RPMI7951 (cell line): ENCODE measurements at regions not wholly inside any gene's neighbourhood (a gene's known extent, or its start where the extent isn't known, plus 50 kb on each side); places are given as distances from the start of the nearest gene placed in this dataset.
"Not testable (repeated sequence)": the region's sequence is repeated elsewhere in the genome, so short reads cannot be mapped to it uniquely, and the experiment has no call there.

Experiments used
- DNase-seq: peaks from one replicate; pipeline ENCODE4 v3.0.0-alpha.2; 2012; ENCODE audit warnings: low read depth

GRCh38 chr3:1456781-1457311 lies 364.0 kb downstream of the CNTN6 start:
- DNase-seq = no peak

DNA sequence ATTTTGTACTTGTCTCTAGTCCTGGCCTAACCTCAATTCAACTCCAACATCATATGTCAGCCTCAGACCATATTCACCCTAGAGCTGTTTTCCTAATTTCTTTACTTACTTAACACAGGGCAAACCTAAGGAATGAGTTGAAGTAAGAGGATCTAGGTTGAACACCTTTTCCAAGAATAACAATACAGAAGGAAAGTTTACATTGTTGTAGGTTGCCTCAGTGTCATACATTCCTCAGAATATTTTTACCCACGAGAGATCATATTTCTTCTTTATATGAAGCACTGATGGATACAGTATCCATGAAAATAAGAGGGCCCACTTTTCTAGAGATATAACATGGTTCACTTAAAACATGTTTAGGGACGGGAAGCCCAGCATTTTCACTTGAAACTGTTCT lies 369.5 kb downstream of the CNTN6 start:
- no peak for DNase-seq

DNA sequence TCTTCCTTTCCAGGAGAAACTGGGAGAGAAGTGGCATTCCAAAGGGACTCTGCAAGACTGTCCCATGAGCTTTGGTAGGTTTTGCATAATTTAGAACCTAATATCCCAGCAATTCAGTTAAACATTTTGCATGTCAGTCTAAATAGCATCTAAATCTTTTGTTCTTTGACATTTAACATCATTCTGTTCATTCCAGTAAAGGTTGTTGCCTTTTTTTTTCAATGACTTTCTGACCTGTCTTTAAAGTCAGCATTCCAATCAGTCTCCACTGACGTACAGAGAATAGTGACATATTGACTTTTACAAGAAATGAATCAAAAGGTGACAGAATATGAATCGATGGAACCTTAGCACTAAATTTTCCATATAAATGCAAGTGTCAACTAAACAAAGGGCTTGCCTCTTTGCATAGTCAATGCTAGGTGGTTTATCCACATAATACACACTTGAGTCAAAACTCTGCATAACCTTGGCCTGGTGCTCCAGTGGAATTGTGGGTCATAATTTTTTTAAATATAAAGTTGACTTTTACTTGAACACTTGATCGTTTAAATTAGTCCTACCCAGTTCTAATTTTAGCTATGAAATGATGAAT lies 370.1 kb downstream of the CNTN6 start:
- no peak for DNase-seq

GRCh38 chr3:1465091-1465490 lies 372.3 kb downstream of the CNTN6 start:
- not testable (repeated sequence) for DNase-seq

GRCh38 chr3:1468145-1468544 lies 375.3 kb downstream of the CNTN6 start:
- no peak for DNase-seq

DNA sequence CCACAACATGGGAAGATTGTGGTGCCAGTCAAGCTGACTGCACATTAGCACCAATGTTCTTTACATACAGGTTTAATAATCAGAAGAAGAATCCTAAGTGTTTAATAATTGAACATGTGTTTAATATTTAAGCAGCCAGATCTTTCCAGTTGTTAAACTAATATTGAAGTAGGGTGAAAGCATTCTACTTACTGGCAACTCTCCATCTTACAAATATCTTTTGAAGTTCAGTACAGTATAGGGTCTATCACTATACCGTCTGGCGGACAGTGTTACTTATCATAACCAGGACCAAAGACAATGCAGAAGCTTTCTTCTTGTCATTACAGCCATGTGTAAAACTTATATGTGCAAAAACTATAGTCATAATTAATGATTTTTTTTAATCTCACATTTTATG lies 376.4 kb downstream of the CNTN6 start:
- DNase-seq = no peak

- no peak for DNase-seq
Measured at GRCh38 chr3:1469687-1470086, 376.9 kb downstream of the CNTN6 start.

DNA sequence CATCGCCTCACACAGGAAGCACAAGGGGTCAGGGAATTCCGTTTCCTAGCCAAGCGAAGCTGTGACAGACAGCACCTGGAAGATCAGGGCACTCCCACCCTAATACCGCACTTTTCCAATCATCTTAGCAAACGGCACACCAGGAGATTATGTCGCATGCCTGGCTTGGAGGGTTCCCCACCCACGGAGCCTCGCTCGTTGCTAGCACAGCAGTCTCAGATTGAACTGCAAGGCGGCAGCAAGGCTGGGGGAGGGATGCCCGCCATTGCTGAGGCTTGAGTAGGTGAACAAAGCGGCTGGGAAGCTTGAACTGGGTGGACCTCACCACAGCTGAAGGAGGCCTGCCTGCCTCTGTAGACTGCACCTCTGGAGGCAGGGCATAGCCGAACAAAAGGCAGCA lies 384.8 kb downstream of the CNTN6 start:
- no peak for DNase-seq

DNA sequence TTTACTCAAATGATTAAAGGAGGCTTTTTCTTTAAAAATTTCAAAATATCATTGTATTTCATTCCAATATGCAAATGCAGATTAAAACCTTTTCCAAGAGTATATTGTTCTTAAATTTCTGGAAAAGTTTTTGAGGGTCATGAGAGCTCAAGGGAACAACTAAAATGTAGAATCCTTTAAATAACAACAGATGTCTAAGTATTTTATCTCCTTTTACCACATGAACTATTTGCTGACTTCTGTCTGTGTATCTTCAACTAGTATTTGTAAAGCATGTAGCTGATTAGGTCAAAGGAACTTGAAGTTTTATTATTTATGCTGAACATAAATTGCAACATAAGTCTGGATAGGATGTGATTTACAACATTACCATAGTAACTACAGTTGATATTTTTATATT lies 402.6 kb downstream of the CNTN6 start:
- DNase-seq = no peak

DNA sequence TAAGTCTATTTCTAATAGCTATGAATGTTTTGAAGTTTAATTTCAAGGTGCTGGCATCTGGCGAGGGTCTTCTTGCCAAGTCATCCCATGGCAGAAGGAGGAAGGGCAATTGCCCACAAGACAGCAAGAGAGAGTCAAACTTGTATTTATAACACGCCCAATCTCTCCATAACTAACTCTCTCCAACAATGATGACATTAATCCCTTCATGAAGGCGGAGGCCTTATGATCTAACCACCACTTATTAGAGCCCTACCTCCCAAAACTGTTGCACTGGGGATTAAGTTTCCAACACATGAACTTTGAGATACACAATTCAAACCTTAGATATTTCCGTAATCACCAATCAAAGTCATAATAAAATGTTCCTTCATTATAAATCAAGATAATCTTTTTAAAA lies 406.9 kb downstream of the CNTN6 start:
- no peak for DNase-seq

DNA sequence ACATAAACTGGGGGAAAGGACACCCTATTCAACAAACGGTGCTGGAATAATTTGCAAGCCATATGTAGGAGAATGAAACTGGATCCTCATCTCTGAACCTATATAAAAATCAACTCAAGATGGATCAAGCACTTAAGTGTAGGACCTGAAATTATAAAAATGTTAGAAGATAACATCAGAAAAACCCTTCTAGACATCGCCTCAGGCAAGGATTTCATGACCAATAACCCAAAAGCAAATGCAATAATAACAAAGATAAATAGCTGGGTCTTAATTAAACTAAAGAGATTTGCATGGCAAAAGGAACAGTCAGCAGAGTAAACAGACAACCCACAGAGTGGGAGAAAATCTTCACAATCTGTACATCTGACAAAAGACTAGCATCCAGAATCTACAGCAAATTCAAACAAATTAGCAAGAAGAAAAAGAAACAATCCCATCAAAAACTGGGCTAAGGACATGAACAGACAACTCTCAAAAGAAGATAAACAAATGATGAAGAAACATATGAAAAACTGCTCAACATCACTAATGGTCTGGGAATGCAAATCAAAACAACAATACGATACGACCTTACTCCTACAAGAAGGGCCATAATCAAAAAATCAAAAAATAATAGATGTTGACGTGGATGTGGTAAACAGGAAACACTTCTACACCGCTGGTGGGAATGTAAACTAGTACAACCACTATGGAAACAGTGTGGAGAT lies 408.7 kb downstream of the CNTN6 start:
- DNase-seq = no peak

GRCh38 chr3:1506090-1506489 lies 413.3 kb downstream of the CNTN6 start:
- no peak for DNase-seq

DNA sequence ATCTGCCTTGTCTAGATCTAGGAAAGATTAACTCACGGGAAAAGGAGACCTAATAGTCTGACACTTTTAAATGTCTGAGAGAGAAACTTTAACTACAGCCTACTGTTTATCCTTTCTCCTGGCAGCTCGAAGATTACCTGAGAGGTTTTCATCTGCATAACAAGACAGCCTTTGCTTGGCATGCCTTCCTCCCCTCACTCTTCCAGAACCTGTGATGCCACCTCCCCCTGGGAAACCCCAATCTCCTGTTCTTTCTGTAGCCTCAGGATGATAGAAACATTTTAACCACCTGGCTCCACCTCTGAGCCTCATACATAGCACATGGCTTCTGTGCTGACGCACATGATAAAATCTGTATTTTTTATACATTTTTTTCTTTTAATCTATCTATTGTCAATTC lies 420.8 kb downstream of the CNTN6 start:
- no peak for DNase-seq

GRCh38 chr3:1515882-1516281 lies 423.1 kb downstream of the CNTN6 start:
- no peak for DNase-seq

GRCh38 chr3:1527786-1528185 lies 435.0 kb downstream of the CNTN6 start:
- no peak for DNase-seq

GRCh38 chr3:1528621-1529020 lies 435.8 kb downstream of the CNTN6 start:
- DNase-seq = no peak

GRCh38 chr3:1529676-1530075 lies 436.9 kb downstream of the CNTN6 start:
- DNase-seq = no peak

DNA sequence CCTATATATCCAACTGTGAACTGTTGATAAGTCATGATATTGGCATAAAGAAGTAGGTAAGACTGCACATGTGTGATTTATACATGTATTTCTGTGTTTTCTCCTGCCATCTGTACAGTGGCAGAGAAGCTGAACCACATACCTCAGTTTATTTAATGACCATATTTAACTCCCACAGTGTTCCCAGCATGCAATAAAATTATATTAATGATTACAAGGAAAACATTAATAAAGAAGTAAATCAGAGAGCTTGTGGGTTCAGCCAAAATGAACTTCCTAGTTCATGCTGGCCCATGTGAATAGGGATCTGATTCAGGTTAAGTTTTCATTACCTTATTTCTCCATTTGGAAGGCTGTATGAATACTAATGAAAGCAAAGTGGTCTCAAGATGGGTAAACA lies 439.2 kb downstream of the CNTN6 start:
- DNase-seq = no peak

GRCh38 chr3:1532935-1533606 lies 440.2 kb downstream of the CNTN6 start:
- no peak for DNase-seq

GRCh38 chr3:1533763-1534162 lies 440.9 kb downstream of the CNTN6 start:
- DNase-seq = no peak

GRCh38 chr3:1534252-1534651 lies 441.4 kb downstream of the CNTN6 start:
- no peak for DNase-seq

- DNase-seq = no peak
Measured at GRCh38 chr3:1535361-1535760, 442.5 kb downstream of the CNTN6 start.

DNA sequence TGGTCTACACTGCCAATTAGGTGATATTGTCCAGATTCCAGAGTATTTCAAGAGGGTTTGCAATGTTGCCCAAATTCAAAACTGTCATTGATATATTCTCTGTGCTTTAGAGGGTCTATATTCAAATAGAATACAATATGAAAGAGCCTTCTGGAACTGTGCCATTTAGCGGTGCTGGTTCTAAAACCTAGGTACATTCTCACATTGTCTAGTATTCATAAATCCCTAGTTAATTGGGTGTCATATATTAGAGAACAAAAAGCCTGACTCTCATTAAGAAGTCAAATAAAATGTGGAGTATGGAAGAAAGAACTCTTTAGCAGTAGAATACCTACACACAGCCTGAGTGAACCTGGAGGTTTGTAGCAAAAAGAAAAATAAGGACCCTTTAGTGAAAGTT lies 447.9 kb downstream of the CNTN6 start:
- DNase-seq = no peak
